ENCODE measurements at regions not wholly inside any gene's neighbourhood (a gene's known extent, or its start where the extent isn't known, plus 50 kb on each side); places are given as distances from the start of the nearest gene placed in this dataset. TPM values are rescaled to one million over a fixed set of nuclear protein-coding genes. Genes with fewer than 3 reads are reported as not detected.

DNA sequence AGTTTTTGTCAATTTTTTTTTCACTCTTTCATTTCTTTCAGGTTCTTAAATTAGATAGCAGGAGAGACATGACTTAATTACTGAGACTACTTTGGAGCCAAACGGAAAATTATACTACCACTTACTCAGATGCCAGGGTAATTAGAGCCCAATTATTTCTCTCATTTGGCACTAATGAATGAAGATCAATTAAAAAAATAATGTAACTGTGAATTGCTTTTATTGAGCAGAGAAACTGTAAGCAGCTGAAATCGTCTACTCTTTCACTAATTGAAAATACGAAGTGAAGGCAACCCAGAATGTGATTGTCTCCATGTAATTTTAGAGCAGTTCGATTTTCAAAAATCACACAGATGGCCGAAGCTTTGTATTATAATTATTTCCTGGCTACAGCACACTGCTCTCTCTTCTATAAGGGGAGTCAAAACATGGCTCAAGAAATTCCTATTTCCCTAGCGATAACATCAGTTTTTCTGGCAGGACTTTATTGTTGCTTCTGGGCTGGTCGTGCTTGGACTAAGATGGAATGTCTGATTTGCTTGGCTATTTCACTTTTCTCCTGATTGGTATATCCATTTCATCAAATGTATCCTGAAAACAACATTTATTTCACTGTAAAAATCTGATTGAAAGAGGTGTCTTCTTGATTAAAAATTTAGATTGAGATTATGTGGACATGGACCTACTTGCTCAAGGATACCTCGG, 55.8 kb upstream of the PDZRN3 start:
- H4K20me1 ChIP-seq (ENCODE audit: low read depth) = no peaks in the 10 kb centered on the region
- H3K4me3 ChIP-seq = no peak overlapping the region
- no peak for TF ChIP-seq EZH2phosphoT487 (IDR thresholded peaks at IDR 0.05)
- no peak for TF ChIP-seq EZH2 (IDR thresholded peaks at IDR 0.05)
- TF ChIP-seq, protein P1, sequence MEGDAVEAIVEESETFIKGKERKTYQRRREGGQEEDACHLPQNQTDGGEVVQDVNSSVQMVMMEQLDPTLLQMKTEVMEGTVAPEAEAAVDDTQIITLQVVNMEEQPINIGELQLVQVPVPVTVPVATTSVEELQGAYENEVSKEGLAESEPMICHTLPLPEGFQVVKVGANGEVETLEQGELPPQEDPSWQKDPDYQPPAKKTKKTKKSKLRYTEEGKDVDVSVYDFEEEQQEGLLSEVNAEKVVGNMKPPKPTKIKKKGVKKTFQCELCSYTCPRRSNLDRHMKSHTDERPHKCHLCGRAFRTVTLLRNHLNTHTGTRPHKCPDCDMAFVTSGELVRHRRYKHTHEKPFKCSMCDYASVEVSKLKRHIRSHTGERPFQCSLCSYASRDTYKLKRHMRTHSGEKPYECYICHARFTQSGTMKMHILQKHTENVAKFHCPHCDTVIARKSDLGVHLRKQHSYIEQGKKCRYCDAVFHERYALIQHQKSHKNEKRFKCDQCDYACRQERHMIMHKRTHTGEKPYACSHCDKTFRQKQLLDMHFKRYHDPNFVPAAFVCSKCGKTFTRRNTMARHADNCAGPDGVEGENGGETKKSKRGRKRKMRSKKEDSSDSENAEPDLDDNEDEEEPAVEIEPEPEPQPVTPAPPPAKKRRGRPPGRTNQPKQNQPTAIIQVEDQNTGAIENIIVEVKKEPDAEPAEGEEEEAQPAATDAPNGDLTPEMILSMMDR (IDR thresholded peaks at IDR 0.05) = no peak
- peaks cover 20% of the 10 kb centered on the region for H3F3A ChIP-seq (ENCODE audit: low read depth)
- no peak overlapping the region for H3K4me2 ChIP-seq
- H3K27me3 ChIP-seq = no peaks in the 10 kb centered on the region
- no peak overlapping the region for H3K27ac Mint-ChIP-seq
- H3K79me2 ChIP-seq (ENCODE audit: low read depth) = no peaks in the 10 kb centered on the region
- H3K4me1 ChIP-seq = peaks cover 19% of the 10 kb centered on the region
- no peak overlapping the region for H2AFZ ChIP-seq (replicated peaks)
- H3K9me3 Mint-ChIP-seq = peaks cover 2% of the 10 kb centered on the region
- no peak overlapping the region for H3K9ac ChIP-seq
- peaks cover 14% of the 10 kb centered on the region for H3K4me1 Mint-ChIP-seq
- no peak overlapping the region for H3K4me3 Mint-ChIP-seq
- H3K36me3 Mint-ChIP-seq = no peaks in the 10 kb centered on the region
- no peak overlapping the region for H3K27ac ChIP-seq
- no peaks in the 10 kb centered on the region for H3K9me3 ChIP-seq (ENCODE audit: low read depth)
- no peaks in the 10 kb centered on the region for H3K27me3 Mint-ChIP-seq (ENCODE audit: insufficient read depth, low read depth)
- H3K36me3 ChIP-seq = no peaks in the 10 kb centered on the region
- no peak for DNase-seq (ENCODE audit: low spot score)

DNA sequence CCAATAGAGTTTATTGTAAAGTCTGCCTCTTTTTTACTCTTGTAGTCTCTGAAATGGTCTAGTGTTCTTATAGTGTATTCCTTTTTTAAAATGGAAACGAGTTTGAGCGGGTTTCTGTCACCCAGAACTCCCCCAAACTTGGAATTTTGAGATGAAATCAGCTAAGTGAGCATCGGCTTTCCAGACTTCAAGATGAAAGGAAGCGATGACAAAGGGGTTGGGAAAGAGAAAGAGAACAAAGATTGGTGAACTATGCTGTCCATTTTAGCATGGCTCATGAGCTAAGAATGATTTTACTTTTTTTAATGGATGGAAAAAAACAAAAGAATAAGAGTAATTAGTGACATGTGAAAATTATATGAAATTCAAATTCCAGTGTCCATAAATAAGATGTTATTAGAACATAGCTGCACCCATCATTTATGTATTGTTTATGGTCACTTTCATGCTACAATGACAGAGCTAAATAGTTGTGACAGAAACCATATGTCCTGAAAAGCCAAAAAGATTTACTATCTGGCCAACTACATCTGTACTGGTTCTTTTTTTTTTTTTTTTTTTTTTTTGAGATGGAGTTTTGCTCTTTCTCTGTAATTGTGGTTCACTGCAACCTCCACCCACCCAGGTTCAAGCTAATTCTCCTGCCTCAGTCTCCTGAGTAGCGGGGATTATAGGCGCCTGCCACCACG, 52.7 kb upstream of the PDZRN3 start:
- Mint-ChIP-seq H3K36me3 (no peaks in the 10 kb centered on the region), H3K9me3 (peaks cover 2% of the 10 kb centered on the region), H3K4me3 (no peak overlapping the region), H3K4me1 (peaks cover 7% of the 10 kb centered on the region), H3K27ac (no peak overlapping the region), H3K27me3 (ENCODE audit: insufficient read depth, low read depth) (no peaks in the 10 kb centered on the region)
- Histone ChIP-seq H4K20me1 (ENCODE audit: low read depth) (no peaks in the 10 kb centered on the region), H3K4me1 (peaks cover 17% of the 10 kb centered on the region), H3K9ac (no peak overlapping the region), H3K27ac (no peak overlapping the region), H3K9me3 (ENCODE audit: low read depth) (no peaks in the 10 kb centered on the region), H3K4me2 (no peak overlapping the region), H3K79me2 (ENCODE audit: low read depth) (no peaks in the 10 kb centered on the region), H3F3A (ENCODE audit: low read depth) (peaks cover 5% of the 10 kb centered on the region), H3K36me3 (no peaks in the 10 kb centered on the region), H3K27me3 (no peaks in the 10 kb centered on the region), H2AFZ (replicated peaks) (no peak overlapping the region), H3K4me3 (no peak overlapping the region)
- TF ChIP-seq EZH2 (IDR thresholded peaks at IDR 0.05) (no peak), EZH2phosphoT487 (IDR thresholded peaks at IDR 0.05) (no peak)
- TF ChIP-seq, protein P1 (IDR thresholded peaks at IDR 0.05) = no peak
- DNase-seq (ENCODE audit: low spot score) = no peak

Small RNAs in the stretch of these regions (small RNA-seq; reads per million reads assigned to genes)
- not detected for gene RF00017

Measured in neural progenitor cell (in vitro differentiated cells).